GM19239 (cell line): ENCODE measurements at regions not wholly inside any gene's neighbourhood (a gene's known extent, or its start where the extent isn't known, plus 50 kb on each side); places are given as distances from the start of the nearest gene placed in this dataset.

ENCODE experiments used
- DNase-seq: peaks from one replicate; pipeline ENCODE4 v3.0.0; 2011; ENCODE audit warnings: low spot score; ENCODE audit not compliant: insufficient read length
- FAIRE-seq: peaks from 2 replicates; lab custom pipeline; 2011; peaks lifted over from hg19 to GRCh38; lab: Jason Lieb, UNC

DNA sequence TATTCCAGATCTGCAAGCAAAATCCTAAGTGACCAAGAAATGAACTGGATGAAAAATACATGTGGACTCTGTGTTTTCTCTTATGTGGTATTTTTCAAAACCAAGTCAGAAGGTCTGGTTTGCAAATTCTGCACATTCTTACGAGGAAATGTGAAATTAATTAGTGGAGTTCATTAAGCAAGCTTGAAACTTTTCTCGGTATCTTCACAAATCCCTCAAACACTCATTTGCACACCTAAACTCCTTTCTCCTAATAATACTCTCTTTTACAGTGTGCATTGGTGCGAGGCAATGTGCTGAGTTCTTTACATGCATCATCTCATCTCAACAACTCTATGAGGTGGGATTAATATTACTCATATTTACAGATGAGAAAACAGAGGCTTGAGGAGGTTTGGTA is 82.1 kb downstream of the MTERF1 start:
- no peak for DNase-seq
- FAIRE-seq = no peak

DNA sequence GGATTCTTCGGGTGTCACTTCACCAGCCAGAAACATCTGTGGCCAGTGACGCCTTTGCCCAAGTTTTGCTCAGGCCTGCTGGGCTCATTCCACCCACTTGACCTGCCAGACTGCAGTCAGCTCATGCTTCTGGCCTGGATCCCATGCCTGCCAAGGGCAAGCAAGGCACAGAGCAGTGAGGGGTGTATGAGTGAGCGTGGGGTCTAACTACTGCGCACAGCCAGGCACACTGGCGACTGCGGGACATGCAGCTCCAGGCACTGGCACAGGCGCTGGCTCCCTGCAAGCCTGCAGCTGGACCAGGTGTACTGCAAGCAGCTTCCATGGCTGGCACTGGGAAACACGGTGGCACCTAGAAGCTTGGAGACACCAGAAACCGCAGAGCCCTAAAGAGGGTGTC is 80.1 kb downstream of the MTERF1 start:
- DNase-seq = no peak
- no peak for FAIRE-seq

DNA sequence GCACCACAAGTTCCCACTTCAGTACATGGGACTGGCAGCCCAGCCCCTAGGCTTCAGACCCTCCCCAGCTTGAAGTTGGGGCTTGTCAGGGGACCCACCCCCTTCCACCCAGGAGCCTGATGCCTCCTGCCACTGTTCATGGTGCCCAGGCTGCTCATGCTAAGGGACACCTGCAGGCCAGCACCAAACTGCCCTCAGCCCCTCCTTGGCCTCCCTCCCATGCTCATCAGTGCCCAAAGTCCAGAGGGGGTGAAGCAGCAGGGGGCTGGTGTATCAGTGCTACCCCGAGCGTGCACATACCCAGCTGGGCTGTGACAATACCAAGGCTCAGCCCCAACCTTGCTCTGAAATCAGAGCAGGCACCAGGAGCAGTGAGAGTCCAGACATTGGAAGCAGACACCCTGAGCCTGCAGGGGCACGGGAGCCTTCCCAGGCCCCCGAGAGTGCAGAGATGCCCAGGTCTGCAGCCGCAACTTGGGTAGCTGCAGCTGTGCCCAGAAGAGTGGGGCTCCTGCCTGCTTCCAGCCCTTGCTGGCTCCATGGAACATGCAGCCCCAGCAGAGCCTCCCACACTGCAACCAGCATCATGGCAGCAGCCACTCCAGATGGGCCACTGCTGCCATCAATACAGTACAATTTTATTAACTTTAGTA is 79.0 kb downstream of the MTERF1 start:
- no peak for FAIRE-seq

DNA sequence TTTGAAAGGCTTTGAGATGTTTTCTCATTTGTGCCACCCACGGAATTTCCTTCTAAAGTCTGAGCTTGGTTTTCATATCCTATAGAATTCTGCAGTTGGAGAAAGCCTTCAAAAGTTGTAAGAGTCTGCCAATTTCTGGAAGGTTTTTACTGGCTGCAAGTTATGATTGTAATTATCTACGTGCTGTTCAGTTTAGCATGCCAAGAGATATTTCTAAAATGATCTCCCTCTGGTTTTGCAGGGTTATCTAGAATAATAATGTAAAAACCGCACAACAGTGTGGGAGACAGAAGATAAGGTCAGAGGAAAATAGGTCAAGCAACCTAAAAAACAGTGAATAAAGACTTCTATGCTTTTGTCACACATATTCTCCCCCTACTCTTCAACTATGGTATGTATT is 69.3 kb downstream of the MTERF1 start:
- FAIRE-seq = no peak
- no peak for DNase-seq

More for the DNA sequence above, 79.0 kb downstream of the MTERF1 start:
- no peak for DNase-seq

DNA sequence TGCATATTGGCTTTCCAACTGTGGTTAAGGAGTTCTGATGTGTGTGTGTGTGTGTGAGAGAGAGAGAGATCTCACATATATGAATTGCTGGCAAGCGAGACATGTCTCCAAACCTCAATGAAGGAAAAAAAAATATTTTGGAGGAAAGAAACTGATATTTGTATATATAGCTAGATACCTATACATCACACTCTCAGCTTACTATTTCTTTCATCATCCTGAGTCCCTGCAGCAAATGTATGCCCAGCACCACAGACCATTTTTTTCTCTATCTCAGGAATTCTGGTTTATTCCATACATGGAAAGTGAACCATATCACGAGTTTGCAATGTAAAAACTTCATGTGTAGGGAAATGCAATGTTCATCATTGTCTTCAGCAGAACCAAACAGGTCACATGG is 68.9 kb downstream of the MTERF1 start:
- DNase-seq = no peak
- FAIRE-seq = no peak

DNA sequence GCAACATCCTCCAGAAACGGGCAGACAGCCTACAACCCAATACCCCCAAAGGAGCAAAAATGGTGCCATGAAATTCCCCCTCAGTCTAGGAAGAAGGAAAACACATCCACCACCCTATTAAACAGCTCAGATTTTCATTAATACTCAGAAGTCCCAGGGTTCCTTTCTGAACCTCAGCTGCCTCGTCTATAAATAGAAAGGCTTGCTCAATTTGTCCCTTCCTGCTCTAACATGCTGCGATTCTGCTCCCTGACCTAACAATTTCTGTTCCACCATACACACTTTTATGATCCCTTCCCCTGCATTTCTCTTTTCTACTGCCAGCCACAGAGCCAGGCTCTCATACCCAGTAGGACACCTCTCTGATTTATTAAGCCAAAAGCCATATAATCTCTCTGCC is 68.1 kb downstream of the MTERF1 start:
- DNase-seq (no peak), FAIRE-seq (no peak)

DNA sequence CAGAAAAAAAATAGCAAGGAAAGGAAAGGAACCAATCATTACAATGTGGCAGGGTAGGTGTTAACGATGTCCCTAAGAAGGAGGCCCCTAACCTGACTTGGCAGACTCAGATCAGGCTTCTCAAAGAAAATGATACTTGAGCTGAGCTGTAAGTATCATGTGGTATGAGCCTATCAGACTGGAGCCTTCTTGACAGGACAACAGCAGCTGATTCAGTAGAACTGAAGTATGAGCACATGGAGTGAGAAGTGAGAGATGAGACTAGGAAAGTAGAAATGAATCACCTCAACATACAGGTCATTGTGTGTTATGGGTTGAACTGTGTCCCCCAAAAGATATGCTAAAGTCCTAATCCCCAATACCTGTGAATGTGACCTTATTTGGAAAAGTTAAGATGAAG is 66.3 kb downstream of the MTERF1 start:
- FAIRE-seq = no peak

More for the DNA sequence above, 66.3 kb downstream of the MTERF1 start:
- DNase-seq = no peak
